AG04449 (cell line): ENCODE measurements at regions not wholly inside any gene's neighbourhood (a gene's known extent, or its start where the extent isn't known, plus 50 kb on each side); places are given as distances from the start of the nearest gene placed in this dataset.

Experiments
- CTCF ChIA-PET: fragments of 350-600 bp; formaldehyde crosslinking; extraction: SDS; loops from one replicate; lab custom pipeline; 2021; ENCODE audit warnings: antibody characterized with exemption; lab: Yijun Ruan, JAX
- POLR2A ChIA-PET: fragments of 400-600, 350-600 bp; formaldehyde crosslinking; extraction: SDS; loops from one replicate; lab custom pipeline; 2020; ENCODE audit warnings: antibody characterized with exemption, inconsistent platforms; lab: Yijun Ruan, JAX
- DNase-seq: peaks from one replicate; pipeline ENCODE4 v3.0.0-alpha.2; 2010; ENCODE audit warnings: low read depth, low spot score
- H3K4me3 ChIP-seq: 2 replicates; pipeline ENCODE4 v1.5.1; 2011; ENCODE audit warnings: low read depth, mild to moderate bottlenecking, control low read depth, low read length
- CTCF ChIP-seq: IDR thresholded peaks from one replicate; pipeline ENCODE4 v1.5.1; 2011; ENCODE audit warnings: mild to moderate bottlenecking, moderate library complexity, low read length, control low read depth, inconsistent platforms; ENCODE audit not compliant: insufficient read depth; ENCODE audit errors: missing control alignments

GRCh38 chr15:87763837-87764236 lies 492.7 kb downstream of the NTRK3 start:
- POLR2A ChIA-PET = no interaction called here
- no peak overlapping the region for H3K4me3 ChIP-seq
- no peak for DNase-seq
- no peak for TF ChIP-seq CTCF
- CTCF ChIA-PET = no interaction called here

- CTCF ChIA-PET = no interaction called here
- DNase-seq = no peak
- no peak for TF ChIP-seq CTCF
- POLR2A ChIA-PET = no interaction called here
- no peak overlapping the region for H3K4me3 ChIP-seq
Observed at GRCh38 chr15:87761736-87762509, 494.6 kb downstream of the NTRK3 start.

GRCh38 chr15:87760547-87761314 lies 495.8 kb downstream of the NTRK3 start:
- ChIA-PET CTCF (interaction anchor here (0.9 kb wide), 1 partner anchor 10 kb away, joined by 3 read pairs; no protein-coding TSS in a partner anchor), POLR2A (no interaction called here)
- no peak for TF ChIP-seq CTCF
- no peak overlapping the region for H3K4me3 ChIP-seq
- no peak for DNase-seq

GRCh38 chr15:87758794-87759418 lies 497.6 kb downstream of the NTRK3 start:
- CTCF ChIA-PET = no interaction called here
- no peak for DNase-seq
- POLR2A ChIA-PET = no interaction called here
- no peak for TF ChIP-seq CTCF
- H3K4me3 ChIP-seq = no peak overlapping the region

GRCh38 chr15:87757084-87757483 lies 499.5 kb downstream of the NTRK3 start:
- POLR2A ChIA-PET = no interaction called here
- no peak for DNase-seq
- no peak for TF ChIP-seq CTCF
- CTCF ChIA-PET = no interaction called here
- no peak overlapping the region for H3K4me3 ChIP-seq

GRCh38 chr15:87756072-87756471 lies 500.5 kb downstream of the NTRK3 start:
- ChIA-PET CTCF (no interaction called here), POLR2A (interaction anchor here (0.9 kb wide), 1 partner anchor 8 kb away, joined by 3 read pairs; no protein-coding TSS in a partner anchor)
- TF ChIP-seq CTCF = no peak
- H3K4me3 ChIP-seq = no peak overlapping the region
- no peak for DNase-seq
